Breast epithelium (tissue), 3 donors: ENCODE measurements at regions not wholly inside any gene's neighbourhood (a gene's known extent, or its start where the extent isn't known, plus 50 kb on each side); places are given as distances from the start of the nearest gene placed in this dataset.

Source experiments
- CTCF ChIP-seq, 3 donors: fragments of 450-650 bp; IDR thresholded peaks; one replicate each; pipeline ENCODE4 v1.5.1; 2016 to 2017; ENCODE audit warnings: antibody characterized with exemption in 3 of 3, mild to moderate bottlenecking in 3 of 3, moderate library complexity in 3 of 3
- POLR2A ChIP-seq: fragments of 450-650 bp; IDR thresholded peaks from one replicate; pipeline ENCODE4 v1.6.1; 2016; ENCODE audit warnings: antibody characterized with exemption, mild to moderate bottlenecking, moderate library complexity

DNA sequence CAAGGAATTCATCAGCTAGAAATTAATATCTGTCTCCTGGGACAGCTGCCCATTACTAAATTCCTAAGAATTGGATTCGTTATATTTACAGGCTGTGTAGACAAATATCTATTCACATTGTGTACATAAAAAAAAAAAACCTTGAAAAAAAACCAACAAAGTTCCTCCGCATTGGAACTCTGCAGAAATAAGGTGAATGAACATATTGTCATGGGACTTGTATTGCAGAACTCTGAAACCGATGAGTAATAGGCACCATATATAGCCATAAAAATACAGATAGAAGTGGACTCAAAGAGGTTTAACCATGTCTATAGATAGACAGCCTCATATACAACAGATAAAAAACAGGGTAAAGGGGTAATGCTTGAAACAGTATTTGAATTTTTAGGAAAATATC lies 909.9 kb upstream of the CHAC2 start:
- TF ChIP-seq CTCF (IDR thresholded peaks at IDR 0.05) (no peak), POLR2A (no peak)
